Activated T-cell treated with anti-CD3 and anti-CD28 coated beads for 48 hours (primary cell): ENCODE measurements at regions not wholly inside any gene's neighbourhood (a gene's known extent, or its start where the extent isn't known, plus 50 kb on each side); places are given as distances from the start of the nearest gene placed in this dataset.
"Not testable (repeated sequence)": the region's sequence is repeated elsewhere in the genome, so short reads cannot be mapped to it uniquely, and the experiment has no call there.

Source experiments
- DNase-seq: peaks from one replicate; pipeline ENCODE4 v3.0.0-alpha.2; 2020; ENCODE audit warnings: low read depth

DNA sequence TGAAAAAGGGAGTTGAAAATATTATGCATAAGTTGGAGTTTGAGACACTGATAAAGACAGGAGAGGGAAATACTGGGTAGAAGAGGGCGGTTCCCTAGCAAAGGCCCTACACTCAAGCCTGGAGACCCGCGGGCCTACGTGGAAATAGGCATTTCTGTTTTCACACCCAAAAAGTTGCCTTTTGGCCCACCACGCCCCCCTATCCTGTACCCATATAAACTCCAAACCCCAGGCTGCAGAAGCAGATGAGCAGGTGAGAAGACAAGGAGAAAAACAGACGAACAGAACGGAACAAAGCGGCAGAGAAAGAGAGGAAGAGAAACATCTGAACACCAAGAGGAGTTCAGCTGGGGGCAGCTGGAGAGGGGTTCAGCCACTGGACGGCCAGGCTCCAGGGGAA is 177.9 kb downstream of the GALC start:
- DNase-seq, result no peak

DNA sequence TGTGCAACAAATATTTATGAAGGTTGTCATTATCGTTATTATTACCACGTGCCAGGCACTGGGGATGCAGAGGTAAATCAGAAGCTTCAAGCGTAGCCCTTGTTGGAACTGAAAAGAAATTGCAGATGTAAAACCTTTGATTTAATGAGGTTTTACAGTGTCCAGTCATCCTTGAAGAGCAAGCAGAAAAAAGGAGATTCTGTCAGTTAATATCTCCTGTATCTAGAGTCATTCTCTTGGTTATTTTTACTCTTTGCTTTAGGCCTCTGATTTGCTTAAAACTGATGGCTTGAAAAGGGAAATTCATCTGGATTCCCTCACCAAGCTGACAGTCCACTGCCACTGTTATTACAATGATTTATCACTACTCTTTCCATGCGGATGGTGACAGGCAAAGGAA is 179.3 kb downstream of the GALC start:
- DNase-seq, result no peak

DNA sequence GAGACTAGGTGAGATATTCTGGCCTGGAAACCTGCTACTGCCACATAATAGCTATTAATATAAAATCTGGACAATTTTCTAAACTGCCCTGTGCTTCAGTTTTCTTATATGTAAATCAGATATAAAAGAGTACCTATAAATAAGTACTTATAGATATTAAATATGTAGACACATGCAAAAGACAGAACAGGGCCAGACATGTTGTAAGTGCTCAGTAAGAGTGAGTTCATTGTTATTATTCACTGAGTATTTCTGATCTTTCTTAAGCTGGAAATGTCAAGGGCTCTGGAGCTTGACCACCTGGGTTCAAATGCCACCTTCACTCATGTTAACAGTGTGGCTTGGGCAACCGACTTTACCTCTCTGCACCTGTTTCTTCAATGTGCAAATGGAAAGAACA is 179.8 kb downstream of the GALC start:
- no peak for DNase-seq

DNA sequence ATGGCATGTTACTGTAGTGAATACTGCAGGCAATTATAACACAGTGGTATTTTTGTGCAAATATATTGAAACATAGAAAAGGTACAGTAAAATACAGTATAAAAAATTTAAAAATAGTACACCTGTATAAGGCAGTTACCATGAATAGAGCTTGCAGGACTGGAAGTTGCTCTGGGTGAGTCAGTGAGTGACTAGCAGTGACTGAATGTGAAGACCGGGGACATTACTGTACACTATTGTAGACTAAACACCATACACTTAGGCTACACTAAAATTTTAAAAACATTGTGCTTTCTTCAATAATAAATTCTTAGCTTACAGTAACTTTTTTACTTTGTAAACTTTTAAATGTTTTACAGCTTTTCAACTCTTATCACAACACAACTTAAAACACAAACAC is 181.7 kb downstream of the GALC start:
- DNase-seq, result no peak

DNA sequence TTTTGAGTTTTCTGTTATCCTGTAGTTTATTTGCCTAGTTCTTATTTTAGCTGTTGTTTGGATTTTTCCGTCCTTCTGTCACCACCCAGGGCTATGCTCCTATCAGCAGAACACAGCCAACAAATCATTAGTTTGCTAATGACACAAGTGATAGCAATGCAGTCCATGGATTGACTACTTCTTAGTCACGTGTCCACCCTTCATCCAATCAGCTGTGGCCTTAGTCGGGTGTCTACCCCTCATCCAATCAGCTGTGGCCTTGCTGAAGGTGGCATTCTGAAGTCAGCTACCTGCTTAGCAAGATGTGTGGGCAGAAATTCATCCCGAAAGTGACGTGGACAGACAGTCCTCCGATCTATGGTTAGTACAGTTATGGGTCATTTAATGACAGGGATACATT is 182.3 kb downstream of the GALC start:
- DNase-seq, result no peak

DNA sequence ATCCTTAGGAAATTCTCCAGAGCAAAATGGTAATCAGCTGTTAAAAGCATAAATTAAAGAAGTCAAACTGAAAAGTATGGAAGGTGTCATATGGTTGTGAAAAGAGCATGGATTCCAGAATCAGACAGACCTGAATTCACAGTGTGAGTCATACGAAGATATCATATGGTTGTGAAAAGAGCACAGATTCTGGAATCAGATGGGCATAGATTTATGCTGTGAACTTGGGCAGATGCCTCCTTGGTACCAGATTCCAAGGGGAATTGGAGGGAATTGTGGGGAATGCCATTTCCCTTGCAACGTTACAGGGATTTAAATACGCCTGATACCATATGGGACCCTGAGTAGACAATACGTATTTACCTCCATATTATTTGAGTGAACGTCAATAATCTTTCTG is 183.7 kb downstream of the GALC start:
- DNase-seq, result no peak

DNA sequence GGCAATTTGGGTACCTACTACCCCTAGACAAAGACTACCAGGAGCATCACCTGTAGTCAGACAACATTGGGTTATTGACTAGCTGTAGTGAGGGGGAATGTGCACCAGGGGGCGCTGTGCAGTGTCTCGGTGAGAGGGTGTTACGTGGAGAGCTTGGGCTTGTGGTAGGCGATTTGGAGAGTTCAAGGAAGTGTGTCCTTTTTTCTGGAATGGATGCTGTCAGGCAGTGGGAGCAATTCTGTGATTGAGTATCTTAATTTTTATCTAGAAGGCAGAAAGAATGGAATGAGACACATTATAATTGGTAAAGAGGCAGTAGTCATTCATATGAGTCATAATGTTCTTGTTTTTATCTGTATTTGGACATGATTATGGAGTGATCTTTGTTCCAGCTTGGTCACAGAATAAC is 187.7 kb downstream of the GALC start:
- DNase-seq, result peak; percentile 37

DNA sequence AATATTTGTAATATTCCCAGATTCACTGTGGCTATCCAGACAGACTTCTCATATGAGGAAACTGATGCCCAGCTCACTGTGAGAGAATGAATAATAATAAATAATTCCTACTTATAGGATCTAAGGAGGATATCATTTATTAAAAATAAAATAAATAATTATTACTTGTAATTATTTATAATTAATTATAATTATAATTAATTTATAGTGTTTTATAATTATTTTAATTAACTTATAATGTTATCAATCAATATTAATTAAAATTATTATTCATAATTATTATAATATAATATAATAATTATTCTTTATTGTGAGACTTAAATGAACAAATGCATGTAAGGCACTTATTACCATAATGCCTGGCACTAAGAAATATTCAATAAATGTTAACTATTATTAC is 192.8 kb downstream of the GALC start:
- no peak for DNase-seq

DNA sequence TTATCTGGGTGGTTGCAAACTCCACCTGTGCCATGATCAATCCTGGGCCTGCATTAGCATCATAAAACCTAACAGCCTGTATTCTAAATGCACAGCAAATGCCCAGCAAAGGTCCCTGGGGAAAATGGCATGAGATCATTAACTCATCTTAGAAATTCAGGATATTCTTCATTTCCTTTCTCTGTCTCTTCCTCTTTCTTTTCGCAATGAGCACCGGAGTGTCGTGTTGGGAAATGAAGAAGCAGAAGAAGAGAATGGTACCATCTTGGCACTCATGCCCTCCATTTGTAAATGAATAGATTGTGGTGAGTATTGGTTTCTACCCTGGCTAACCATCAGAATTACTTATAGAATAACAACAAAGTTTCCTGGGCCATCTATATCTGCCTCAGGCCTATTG is 193.6 kb downstream of the GALC start:
- no peak for DNase-seq

DNA sequence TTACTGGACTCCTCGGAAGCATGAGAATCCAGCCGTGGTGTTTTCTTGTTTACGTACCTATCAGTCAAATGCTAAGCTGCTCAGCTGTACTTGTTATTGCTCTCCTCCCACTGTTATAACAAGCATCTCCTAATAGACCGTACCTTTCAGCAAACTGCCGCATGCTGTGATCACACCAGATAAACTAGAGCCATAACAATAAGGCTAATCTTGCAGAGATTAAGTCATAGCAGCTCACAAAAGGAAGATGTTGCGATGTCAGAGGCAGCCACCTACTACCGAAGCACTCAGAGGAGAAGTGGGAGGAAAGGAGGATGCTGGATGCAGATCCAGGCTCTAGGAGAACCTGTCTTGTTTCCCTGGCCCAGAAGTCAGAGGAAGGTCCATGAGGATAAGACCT is 196.0 kb downstream of the GALC start:
- no peak for DNase-seq

DNA sequence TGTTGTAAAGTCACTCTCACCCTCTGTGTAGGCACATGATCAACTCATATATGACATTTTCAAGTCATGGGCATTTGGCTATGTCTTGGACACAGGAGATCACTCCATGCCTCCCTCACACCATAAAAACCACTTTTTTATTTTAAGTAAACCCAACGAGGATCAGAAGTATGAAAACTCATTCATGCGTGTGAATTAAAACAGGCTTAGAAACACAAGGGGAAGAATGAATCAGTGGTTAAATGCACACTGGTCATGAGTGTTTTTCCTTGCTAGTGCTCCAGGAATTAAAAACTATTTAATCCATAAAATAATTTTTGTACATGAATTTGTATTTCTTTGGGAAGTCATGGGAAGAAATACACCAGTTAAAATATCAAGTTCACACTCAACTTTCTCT is 198.4 kb downstream of the GALC start:
- no peak for DNase-seq

DNA sequence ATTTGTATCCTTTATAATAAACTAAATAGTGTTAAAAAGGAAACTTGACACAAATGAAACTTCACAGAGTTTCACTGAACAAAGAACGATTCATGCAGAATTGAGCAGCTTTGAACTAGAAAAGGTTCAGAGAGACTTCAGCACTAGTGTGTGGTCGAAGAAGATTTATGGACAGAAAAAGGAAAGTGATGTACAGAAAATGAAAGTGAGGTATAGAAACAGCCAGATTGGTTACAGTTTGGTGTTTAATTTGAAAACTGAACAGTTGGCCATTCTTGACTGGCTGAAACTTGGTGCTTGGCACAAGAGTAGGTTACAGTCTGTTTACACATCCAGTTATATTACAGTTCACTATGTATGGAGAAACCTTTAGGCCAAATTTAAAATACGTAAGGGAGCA is 207.1 kb downstream of the GALC start:
- no peak for DNase-seq

DNA sequence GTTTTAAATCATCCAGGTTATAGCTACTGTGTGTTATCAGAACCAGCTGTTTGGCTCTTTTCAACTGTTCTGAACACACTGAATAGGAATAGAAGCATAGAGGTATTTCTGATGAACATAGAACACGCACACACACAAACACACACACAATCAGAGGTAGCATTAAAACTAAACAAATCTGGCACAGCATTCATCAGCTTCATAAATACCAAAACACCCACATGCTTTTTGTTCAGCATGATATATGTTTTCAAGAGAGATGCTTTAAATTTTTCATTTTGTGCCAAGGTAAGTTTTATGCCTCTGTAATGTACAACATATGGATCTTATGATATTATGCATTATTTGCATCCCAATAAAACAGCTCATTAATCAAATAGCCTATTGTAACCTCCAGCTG is 208.6 kb downstream of the GALC start:
- no peak for DNase-seq

DNA sequence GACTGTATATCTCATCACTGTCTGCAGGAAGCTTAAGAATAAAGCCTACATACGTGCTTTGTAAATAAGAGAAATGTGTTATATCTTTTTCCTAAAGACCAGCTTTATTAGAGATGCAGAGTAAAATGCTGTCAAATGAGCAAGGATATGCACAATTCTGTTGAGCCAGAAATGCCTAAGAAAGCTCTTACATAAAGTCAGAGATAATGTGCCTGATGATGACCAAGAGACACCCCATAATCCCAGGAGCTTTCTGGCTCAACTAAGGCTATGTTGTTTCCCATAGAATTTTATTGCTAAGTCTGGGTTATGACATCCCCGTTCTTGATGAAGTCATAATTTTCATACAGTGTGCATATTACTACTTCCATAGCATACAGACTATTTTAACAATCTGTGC is 209.9 kb downstream of the GALC start:
- DNase-seq, result no peak

DNA sequence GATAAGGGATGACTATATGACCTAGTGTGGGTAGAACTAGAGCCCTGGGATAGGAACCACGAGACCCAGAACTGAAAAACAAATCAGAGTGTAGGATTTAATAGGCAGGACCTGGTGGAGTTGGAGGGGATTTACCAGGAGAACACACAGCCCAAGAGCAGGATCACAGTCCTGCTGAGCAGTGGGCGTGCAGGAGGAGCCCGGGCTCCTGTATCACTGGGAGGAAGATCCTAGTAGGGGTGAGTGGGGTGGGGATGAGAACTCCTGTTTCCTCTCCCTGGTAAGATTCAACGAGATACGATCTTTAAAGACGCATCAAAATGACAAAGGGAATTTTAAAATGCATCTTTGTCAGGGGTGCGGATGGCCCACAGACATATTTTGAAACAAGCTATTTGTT is 220.1 kb downstream of the GALC start:
- no peak for DNase-seq

DNA sequence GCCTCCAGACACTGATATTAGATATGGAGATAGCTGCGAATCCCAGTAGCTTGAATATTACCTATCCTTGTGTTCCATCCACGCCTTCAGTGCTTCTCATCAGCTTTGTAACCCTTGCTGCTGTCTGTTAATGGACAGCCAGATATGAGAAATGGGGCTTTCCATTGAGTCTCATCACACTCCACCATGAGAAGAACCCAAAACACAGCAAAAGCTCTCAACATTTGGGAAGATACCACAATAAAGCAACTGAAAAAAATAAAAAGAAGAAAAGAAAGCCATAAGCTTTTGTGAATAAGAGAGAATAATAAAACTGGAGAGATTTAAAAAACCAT is 225.4 kb downstream of the GALC start:
- DNase-seq, result no peak

DNA sequence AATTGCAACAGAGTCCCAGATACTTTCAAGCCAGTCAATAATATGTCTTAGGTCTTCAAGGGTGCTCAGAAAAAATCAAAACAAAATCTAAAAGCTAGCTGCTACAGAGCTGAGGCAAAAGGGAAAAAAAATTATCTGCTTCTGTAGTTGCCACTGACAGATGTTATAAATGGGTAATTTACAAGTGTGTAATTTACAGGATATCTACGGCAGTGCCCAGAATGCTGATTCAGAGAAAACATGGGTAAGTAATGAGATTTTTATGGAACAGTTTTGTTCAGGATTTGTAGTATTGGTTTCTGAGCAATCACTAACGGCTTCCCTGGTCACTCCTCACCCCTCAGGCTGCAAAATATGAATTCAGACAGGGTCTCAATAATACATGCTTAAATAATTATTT is 234.1 kb downstream of the GALC start:
- DNase-seq, result no peak

DNA sequence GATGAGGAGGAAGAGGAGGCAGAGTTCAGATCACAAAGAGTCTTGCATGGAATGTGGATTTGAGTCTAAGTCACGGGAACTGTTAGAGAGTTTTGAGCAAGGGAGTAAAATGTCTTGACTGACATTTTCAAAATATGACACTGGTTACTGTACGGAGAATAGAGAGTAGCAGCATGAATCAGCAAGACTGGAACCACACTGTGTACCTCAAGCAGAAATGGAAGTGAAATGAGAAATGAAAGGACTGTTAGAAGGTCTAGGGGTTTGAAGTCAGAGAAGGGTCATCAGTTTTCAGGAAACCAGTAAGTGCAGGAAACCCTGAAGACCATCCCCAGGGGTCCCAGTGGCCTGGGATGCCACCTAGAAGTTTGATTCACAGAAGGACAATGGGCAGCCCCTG is 236.3 kb downstream of the GALC start:
- no peak for DNase-seq

DNA sequence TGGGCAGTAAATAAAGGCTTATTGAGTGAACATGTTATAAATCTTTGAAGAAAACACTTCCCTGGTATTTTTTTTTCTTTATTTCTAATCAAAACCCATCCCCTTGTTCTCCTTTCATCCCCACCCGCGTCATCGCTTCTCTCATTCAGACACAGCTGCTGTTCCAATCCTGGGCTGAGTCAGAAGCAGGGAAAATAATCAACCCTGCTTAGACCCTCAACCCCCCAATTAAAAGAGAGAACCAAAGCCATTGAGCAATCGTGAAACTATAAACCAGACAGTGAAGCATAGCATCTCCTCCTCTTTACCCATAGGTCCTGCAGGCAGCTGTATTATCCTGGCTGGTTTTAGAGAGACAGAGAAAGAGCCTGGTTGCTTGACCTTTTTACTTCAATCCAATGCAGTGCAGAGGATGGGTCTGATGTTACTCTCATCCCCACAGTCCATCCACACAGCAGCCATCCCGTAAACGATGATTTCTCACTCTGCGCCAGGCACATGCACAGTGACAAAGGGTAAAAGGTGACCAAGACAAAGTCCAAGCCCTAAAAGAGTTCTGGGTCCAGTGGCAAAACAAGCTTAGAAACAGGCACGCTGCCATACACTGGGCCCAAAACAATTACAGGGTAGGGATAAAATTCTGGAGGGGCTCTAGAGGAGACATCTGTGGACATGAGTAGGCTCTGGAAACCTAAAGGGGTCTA is 238.3 kb downstream of the GALC start:
- DNase-seq, result no peak

DNA sequence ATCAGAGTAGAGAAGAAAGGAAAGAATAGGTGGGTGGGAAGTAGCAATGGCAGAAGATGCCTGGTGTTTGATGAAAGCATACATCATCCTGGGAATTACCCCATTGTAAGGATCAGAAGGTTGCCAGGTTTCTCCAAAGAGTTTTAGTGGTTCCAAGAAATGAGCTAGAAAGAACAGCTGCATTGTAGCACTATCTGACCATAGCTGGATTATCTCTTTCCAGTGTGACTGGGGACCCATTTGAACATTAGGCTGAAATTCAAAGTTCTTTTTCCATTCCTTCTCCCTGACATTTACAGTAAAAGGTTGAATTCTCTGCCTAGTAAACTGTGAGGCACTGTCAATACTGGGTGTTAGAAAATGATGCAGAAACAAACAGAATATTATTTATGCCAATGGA is 244.4 kb downstream of the GALC start:
- no peak for DNase-seq

DNA sequence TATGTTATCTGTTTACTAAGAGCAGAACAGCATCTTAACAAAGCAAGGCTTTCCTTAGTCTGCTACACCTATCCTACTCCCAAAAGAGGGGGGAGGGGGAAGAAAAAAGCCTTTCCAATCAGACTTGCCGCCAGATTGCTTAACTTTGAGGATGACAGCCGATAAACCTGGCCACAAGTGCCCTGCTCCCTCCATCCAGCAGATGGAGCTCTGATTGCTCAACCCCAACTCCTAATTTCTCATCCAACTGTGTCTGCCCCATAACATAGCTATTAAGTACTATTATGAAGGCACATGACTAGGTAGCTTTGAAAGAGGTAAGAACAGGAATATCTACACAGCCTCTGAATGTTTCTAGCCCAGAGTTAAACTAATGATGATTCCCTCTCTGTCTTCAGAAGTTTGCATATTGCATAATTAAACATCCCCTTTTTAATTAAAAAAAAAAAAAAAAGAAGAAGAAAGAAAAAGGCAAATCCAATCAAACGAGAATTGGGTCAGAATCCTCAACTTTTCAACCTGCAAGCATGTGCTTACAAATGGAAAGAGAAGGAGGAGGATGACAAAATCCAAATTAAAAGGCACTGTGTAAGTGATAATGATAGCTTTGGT is 247.4 kb downstream of the GALC start:
- DNase-seq, result peak; percentile 5

DNA sequence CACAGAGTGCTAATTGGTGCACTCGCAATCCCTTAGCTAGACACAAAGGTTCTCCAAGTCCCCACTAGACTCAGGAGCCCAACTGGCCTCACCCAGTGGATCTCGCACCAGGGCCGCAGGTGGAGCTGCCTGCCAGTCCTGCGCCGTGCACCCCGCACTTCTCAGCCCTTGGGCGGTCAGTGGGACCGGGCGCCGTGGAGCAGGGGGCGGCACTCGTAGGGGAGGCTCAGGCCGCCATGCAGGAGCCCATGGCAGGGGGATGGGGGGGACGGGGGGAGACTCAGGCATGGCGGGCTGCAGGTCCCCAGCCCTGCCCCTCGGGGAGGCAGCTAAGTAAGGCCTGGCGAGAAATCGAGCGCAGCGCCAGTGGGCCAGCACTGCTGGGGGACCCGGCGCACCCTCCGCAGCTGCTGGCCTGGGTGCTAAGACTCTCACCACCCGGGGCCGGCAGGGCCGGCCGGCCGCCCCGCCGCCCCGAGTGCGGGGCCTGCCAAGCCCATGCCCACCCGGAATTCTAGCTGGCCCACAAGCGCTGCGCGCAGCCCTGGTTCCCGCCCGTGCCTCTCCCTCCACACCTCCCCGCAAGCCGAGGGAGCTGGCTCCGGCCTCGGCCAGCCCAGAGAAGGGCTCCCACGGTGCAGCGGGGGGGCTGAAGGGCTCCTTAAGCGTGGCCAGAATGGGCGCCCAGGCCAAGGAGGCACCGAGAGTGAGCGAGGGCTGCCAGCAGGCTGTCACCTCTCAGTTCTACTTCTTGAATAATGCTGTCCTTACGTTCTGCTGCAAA is 258.2 kb downstream of the GALC start:
- not testable (repeated sequence) for DNase-seq

DNA sequence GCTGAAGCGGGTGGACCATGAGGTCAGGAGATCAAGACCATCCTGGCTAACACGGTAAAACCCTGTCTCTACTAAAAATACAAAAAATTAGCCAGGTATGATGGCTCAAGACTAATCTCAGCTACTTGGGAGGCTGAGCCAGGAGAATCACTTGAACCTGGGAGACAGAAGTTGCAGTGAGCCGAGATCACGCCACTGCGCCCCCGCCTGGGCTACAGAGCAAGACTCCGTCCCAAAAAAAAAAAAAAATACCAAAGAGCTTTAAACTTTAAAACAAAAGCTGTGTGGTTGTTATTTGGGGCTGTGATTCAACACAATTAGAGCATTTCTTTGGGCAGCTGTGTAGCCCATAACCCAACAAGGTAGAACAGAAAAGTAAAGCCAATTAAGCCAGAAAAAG is 259.9 kb downstream of the GALC start:
- not testable (repeated sequence) for DNase-seq

DNA sequence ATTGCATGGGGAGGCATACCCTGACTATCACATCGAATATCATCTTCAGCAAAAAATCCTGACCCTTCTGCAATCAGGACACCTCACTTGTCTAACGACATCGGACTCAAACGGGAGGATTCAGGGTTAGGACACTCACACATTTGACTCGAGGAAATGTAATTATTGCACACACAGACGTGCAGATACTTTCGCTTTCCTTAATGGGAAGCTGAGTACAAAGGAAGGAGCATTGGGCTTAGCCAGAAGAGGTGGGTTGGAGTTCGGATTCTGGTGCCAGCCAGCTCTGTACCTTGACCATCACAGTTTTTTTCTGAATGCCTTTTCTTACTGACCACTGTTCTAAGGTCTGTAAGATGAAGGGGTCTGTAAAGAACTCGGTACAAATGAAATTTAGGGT is 260.4 kb downstream of the GALC start:
- no peak for DNase-seq
